Glomerular endothelial cell (primary cell): ENCODE measurements at regions not wholly inside any gene's neighbourhood (a gene's known extent, or its start where the extent isn't known, plus 50 kb on each side); places are given as distances from the start of the nearest gene placed in this dataset.

ENCODE experiments used
- DNase-seq: peaks from one replicate; pipeline ENCODE4 v3.0.0-alpha.2; 2011; ENCODE audit warnings: low read depth, low spot score; ENCODE audit errors: extremely low read depth

DNA sequence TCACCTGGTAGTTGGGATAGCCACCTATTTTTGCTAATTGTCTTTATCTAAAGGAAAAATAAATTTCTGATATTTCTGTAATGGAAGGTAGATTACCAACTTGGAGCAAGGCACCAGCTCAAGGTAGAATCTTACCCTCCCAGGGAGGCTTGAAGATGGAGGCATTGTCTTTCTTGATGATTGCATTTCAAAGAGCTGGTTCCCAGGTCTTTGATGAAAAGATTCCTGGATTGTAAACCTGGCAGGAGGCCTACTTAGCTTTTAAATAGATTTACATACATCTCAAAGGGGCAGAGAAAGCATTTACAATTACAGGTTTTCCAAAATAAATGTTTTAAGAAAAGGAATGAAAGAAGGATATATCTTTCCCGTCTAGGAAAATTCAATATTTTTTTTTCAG is 729.2 kb downstream of the LRFN5 start:
- no peak for DNase-seq

DNA sequence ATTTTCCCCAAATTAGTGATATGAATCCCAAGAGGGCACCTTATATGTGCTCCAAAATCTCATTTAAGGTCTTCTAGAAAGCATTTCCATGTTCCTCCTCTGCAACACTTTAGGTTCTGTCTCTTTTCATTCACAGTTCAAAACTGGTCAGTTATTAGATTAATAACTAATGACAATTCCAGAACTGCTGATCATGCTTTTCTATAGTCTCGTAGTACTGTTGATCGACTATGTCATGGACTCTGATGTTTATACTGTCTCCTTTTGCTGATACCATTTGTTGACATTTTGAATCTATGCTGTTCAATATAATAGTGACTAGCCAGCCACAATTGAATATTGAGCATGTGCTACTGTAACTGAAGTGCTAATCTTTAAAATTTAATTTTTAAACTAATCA is 728.3 kb downstream of the LRFN5 start:
- no peak for DNase-seq

DNA sequence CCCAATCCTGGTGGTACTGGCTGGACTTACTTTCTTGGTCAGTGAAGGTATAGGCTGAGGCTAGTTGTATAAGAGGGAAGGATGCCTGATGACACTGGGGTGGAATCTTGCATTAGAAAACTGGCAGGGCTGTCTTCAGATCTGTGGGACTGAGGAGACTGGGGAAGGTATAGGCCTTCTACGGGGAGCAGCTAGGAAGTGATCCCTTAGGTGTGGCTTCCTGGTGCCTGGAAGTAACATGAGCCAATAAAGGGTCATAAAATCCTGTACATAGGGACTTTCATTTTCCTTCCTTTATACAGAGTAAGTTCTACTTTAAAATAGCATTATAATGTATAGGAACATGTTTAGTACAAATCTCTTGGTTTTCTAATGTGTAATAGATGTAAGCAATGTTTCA is 716.8 kb downstream of the LRFN5 start:
- DNase-seq = no peak

DNA sequence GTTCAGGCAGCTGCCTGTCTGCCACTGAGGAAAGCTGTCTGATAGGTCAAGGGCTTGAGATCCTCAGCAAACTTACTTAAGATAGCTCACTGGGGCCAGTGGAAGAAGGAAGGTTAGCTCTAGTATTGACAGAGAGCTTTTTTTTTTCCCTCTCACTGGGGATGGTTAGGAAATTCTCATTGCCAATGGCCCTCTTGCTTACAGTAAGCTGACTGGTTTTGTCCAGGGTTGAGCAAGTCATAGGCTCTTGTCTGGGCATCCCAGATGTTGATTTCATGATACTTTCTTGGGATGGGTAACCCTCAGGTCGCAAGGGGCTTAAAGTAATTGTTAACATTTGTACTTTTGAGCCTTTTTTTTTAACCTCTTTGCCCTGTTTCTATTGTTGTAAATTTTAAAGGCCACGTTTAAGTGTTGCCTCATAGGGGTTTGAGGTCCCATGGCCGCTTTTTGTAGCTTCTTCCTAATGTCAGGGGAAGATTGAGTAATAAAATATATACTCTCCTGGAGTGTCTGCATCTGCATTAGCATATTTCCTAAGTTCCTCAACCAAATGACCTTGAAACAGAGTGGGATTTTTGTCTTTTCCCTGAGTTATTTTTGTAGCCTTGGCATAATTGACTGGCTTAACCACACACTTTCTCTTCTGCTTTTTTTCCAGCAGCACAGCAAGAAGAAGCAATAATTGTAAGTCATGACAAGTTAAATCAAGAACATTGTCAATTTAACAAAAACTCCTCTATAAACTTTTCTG is 716.0 kb downstream of the LRFN5 start:
- DNase-seq = no peak

DNA sequence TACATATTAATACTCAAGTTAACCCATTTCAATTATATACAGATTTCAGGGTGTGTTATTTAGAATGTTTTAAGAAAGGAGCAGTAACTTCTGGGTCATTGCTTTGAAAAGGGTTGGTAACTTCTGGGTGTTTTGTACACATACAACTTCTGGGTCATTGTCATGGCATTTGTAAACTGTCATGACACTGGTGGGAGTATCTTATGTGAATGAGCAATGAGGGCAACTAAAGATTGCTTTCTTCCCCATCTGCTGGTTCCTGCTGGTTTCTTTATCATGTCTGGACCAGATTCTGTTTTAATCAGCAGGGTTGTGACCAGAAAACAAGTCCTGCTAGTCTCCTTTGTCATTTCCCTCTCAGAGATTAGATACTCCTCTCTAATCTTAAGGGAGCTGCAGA is 713.3 kb downstream of the LRFN5 start:
- no peak for DNase-seq

DNA sequence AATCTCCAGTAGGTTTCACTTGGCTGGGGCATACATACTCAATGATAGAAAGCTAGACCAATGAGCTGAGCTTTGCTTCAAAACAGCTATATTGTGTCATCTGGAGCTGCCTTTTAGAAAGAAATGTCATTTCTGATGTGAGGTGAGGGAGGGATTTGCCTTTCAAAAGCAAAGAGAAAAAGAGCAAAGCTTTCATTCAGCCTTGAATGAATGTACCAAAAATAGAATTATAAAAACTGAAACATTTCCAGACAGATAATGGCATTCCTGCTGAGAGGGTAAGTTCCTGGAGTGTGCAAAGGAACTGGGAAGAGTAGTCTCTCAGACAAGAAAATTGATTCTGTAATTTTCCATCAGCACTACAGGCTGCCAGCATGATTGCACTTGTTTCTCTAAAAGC is 710.0 kb downstream of the LRFN5 start:
- no peak for DNase-seq

DNA sequence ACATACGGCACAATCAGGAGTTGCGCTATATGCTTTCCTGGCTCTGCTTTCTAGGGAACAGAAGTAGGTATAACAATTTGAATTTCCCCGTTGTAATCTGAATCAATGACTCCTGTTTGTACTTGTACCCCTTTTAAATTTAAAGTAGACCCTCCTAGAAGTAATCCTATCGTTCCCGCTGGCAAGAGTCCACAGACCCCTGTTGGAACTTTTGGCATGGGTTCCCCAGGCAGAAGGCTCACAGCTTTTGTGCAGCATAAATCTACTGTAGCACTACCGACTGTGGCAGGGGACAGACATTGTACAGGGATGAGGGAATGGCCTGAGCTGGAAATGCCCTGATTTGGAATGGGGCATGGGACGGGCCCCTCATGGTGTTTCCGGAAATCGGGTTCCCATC is 705.2 kb downstream of the LRFN5 start:
- no peak for DNase-seq

DNA sequence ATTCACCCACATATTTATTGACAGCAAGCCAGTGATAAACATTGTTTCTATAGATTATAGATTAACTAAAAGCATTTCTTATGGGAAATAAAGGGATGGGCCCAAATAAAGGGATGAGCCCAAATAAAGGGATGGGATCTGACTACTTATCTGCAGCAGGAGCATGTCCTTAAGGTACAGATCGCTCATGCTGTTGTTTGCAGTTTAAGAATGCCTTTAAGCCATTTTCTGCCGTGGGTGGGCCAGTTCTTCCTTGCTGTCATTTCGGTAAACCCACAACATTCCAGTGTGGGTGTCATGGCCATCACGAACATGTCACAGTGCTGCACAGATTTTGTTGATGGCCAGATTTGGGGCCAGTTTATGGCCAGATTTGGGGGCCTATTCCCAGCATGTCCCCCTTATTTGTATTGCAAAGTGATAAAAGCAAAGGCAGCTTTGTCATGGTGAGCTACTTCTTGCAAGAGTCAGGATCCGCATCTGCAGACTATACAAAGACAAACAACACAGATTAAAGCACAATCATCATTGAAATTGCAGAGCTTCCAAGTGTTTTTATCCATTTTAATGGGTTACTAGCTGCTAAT is 700.7 kb downstream of the LRFN5 start:
- DNase-seq = no peak

DNA sequence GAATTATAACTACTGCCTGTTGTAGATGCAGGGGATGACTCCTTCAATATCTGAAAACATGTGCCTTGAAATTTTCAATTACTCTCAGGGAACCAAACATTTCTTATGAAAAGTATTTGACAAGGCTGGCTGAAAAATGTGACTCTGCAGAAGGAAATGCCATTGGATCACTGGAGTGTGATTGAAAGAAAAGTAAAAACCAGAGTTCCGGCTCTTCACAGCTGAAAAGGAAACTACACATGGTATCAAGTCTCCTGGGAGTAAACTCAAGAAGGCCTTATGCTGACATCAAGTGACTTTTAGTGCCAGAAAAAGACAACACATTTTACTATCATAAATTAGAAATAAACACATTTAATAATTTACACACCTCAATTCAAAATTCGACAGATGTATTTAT is 693.0 kb downstream of the LRFN5 start:
- DNase-seq = no peak

DNA sequence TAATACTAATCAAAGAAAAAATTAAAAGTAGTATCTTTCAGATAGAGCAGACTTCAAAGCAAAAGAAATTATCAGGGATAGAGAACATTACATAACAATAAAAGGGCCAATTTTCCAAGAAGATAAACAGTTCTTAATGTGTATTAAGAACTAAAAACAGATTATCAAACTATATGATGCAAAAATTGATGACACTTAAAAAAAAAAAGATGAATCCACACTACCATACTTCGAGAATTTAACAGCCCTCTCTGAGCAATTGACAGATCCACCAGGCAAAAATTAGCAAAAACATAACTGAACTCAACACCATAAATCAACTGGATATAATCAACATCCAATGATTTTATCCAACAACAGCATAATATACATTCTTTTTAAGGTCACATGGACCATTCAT is 686.5 kb downstream of the LRFN5 start:
- DNase-seq = no peak

DNA sequence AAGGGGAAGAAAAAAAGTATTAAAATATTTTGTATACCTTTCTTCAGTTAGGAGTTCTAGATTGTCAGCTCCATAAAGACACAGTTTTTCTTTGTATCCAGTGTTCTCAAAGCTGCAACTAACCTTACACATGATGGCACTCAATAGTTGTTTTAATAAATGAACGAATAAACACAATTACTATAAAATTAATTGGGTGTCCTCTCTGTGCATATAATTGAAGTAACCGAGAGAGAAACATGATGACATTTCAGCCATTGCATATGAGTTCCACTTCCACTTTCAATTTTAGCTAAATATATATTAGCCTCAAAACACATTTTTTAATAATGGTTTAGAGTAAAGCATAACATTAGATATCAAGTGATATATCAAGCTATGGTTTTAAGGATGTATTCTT is 671.2 kb downstream of the LRFN5 start:
- no peak for DNase-seq

DNA sequence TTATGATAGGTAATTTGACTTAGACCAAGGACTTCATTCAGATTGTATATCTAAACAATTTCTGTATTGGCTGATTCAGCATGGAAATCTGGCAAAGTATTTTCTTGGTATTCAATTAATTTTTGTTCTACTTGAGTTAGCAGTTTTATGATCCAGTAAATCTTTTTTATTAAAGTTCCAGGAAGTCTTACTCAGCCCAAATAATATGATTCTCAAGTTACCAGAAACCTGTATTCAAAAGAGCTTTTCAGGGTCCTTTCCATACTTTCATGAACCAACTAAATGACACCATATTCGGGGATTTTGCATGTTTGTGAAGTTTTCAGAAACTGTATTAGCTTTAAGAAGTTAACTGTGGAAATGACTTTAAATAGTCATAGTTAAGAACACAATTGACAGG is 662.6 kb downstream of the LRFN5 start:
- no peak for DNase-seq

DNA sequence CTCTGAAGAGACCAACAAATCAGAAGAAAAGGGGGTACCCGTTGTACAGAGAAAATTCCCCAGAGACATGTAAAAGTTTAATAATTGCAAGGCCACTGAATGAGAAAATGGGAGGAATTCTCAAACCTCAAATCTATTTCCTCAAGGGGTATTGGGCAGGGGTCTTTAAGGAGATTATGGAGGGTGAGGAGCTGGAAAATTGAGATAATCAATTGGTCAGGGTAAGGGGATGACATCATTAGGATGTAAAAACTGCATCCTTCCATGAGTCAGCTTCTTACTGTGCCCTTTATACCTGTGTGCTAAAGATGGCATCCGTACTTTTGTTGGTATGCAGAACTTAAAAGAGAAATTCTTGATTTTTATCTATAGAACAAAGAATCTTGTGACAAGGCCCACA is 641.5 kb downstream of the LRFN5 start:
- DNase-seq = no peak

DNA sequence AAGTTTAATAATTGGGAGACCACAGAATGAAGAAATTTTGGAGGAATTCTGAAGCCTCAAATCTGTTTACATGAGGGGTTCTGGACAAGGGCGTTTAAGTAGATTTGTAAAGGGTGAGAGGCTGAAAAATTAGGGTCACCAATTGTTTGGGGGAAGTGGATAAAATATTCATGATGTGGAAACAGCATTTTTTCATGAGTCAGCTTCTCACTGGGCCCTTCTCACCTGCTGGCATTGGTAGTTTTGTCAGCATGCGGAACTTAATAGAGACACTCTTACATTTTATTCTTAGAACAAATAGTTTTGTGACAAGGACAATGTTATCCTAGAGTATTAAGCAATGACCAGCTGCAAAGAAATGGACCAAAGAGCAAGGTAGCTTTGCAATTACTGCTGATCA is 634.4 kb downstream of the LRFN5 start:
- DNase-seq = no peak

DNA sequence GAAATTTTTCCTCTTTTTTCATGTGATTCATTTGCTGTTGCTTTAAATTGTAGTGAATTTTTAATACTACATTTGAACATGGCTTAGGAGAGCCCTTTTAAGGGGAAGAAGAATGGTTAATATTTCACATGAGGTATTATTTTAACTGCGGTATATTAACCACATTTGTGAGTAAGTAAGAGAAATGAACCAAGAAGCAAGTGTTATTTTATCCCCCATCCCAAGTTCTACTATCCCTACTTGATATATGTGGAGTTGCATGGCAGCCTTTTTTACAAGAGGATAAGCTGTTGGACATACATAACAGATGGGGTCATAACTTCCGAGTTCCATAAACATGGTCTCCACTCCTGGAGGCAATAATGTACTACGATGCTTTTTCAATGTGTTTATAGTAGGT is 623.3 kb downstream of the LRFN5 start:
- DNase-seq = no peak

DNA sequence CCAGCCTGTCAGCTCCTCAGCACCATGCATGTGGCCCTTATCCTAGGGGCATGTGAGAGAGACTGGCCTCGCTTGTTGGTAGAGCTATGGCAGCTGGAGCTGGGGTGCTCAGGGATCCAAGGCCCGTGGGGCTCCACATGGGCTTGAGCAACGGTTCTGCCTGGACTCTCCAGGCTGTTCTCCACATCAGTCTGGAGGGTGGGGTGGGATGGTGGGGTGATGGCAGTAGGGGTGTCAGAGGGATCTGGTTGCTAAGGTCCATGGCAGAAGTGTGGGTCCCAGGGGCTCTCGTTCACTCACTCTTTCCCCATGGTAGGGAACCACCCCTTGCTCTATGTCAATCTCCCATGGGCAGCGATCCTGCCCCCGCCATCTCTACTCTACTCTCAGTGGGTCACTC is 622.6 kb downstream of the LRFN5 start:
- no peak for DNase-seq

DNA sequence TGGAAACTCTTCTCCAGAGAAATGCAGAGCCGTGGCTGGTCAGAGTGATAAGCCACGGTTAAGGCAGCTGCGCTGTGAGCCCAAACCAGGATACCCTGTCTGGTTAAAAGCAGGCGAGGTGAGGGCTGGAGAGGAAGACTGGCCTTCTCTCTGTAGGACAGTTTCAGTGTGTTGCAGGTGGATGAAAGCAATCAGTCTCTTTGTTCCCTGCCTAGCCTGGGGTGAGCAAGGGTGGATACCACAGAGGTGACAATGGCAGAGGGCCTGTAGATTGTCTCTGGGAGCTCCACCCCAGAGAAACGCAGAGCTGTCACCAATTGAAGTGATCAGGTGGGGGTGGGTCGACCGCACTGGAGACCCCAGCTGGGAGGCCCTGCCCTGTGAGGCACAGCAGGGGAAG is 621.9 kb downstream of the LRFN5 start:
- no peak for DNase-seq

DNA sequence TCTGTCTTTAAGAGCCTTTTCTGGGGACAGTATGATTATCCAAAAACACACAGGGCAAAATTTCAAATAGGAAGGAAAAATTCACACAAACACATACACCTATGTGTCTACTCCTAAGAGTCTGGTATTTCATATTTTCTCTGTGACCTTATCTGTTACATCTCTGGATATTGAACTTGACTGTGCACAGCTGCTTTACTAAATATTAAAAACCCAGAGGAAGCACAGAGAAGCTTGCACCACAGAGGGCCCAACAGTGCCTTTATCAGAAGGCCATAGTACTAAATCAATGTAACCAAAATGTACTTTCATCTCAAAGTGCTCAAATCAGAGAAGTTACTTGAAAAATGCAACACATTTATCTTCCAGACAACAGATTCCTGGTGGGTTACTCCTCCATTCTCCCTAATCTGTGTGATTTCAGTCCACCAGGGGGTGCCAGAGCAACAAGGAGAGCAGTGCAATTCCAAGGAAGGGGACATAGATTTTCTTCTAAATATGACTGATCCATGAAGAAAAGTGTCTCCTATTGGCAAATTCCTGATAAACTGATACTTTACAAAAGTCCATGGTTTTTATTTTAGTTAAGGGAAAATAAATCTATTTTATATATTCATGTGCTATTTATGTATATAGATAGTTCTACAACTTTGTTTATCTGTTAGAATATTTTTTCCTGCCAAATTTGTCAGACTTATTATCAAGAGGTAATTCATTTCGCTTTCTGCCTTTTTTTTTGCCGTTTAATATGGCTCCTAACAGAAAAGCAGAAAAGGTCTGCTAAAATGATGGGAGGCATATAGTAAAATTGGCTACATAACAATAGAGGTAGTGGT is 617.6 kb downstream of the LRFN5 start:
- peak; percentile 20 for DNase-seq

DNA sequence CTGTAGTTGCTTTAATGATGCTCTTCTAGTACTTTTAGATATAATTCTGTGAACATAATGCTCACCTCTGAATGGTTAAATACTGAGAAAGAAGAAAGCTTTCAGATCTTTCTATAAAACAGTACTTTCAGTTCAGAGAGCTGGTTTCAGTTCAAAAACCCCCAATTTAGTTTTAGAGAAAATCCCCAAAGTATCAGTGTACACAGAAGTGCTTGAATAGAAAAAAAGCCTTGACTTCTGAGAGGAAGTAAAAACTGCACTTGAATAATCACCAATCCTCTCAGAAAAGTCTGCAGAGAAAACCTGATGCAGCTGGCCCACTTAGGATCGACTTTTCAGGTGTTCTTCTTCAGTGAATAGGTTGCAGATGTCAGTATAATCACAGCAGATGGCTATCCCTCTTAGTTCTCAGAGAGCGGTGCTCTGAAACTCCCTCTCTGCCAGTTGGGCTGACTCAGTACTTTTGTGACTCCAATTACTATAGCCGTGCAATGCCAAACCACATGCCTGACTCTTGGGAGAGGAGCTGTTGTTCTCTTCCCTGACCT is 616.3 kb downstream of the LRFN5 start:
- no peak for DNase-seq

DNA sequence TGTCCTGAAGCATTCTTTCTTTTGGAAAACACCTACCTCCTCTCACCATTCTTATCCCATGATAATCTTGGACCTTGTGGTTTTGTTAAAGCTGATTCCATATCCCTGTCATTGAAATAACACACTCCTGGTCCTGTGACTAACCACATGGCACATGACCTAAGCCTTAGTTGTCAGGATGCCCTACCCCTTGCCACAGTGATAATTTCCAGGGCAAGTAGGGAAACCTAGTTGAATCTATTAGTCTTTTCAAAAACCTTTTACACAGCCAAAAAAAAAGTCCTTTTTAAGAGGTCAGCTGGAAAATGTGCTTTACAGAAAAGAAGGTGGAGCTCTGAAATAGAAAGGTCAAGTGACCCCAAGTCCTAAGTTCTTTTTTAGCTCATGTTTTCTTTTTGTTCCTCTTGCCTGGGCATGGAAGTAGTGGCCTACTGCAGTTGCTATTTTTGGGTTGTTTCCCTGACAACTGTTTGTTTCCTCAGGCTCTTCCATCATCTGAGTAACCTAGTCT is 608.4 kb downstream of the LRFN5 start:
- DNase-seq = peak; percentile 10

DNA sequence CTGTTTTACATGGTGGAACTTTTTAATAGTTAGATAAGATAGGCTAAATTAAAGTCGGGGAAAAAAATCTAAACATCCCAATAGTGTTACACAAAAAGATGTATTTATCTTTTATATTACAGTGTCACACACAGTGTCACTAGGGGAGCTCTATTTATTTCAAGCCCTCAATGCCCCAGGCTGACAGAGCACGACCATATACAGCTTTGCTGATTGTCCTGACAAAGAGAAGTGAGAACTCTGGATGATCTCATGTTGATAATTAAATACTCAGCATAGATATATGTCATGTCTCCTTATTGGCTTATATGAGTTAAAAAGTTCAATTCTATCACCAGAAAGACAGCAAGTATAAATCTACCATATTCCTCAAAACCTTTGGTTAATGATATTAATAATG is 594.3 kb downstream of the LRFN5 start:
- DNase-seq = no peak

DNA sequence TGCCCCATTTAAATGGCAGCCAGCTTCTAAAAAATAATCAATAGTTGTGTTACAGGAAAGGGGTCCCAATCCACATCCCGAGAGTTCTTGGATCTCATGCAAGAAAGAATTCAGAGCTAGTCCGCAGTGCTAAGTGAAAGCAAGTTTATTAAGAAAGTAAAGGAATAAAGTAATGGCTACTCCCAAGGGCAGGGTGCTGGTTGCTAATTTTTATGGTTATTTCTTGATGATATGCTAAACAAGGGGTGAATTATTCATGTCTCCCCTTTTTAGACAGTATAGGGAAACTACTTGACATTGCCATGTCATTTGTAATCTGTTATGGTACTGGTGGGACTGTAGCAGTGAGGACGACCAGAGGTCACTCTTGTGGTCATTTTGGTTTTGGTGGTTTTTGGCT is 591.3 kb downstream of the LRFN5 start:
- no peak for DNase-seq
